HTR-8/SVneo (cell line): ENCODE measurements at regions not wholly inside any gene's neighbourhood (a gene's known extent, or its start where the extent isn't known, plus 50 kb on each side); places are given as distances from the start of the nearest gene placed in this dataset.
"Not testable (repeated sequence)": the region's sequence is repeated elsewhere in the genome, so short reads cannot be mapped to it uniquely, and the experiment has no call there.

ENCODE experiments used
- DNase-seq: peaks from one replicate; pipeline ENCODE4 v3.0.0; 2011; ENCODE audit warnings: low spot score, mixed read lengths; ENCODE audit not compliant: insufficient read length
- FAIRE-seq: peaks from 2 replicates; lab custom pipeline; 2011; peaks lifted over from hg19 to GRCh38; lab: Jason Lieb, UNC

- no peak for FAIRE-seq
- DNase-seq: no peak
Measured at GRCh38 chr15:68482246-68482645, 50.3 kb upstream of the ITGA11 start.

- DNase-seq: no peak
- peak; percentile 54 for FAIRE-seq
Measured at GRCh38 chr15:68483165-68483564, 51.2 kb upstream of the ITGA11 start.

DNA sequence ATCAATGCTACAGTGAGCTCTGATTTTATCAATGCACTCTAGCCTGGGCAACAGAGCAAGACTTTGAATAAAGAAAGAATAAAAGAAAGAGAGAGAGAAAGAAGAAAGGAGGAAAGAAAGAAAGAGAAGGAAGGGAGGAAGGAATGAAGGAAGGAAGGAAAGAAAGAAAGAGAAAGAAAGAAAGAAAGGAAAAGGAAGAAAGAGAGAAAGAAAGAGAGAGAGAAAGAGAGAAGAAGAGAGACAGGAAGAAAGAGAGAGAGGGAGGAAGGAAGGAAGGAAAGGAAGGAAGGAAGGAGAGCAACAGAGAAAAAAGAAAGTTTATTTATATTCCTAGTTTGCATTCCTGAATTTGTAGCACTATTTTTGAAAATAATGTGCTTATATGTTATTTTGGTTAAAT, 52.3 kb upstream of the ITGA11 start:
- DNase-seq (no peak), FAIRE-seq (no peak)

DNA sequence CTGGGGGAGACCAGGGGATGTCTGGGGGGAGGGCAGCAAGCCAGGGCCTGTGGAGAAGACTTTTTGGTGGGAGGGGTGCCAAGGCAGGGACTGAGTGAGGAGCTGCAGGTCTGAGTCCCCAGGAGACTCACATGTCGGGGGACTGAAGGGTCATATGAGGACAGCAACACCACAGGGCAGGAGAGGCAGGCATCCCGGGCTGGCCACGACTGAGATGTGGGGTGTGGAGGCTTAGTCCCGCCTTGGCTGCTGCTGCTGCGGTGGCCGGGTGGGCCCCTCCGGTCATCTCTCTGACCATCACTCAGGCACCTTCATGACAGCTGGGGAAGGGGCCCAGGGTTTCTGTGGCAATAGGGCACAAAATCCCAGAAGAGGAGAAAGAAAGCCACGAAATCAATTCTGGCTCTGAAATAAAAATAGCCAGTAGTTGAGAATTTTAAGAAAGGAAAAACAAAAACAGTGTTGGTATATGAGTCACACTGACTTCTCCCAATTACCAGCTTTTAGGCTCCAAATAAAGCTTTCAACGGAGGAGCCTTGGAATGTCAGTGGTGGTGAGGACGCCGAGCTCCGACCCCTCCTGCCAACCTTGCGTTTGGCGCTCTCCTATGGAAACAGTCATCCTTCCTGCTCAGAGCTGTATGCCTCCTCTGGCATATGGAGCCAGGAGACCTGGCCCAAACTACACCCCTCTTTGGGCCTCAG, 52.9 kb upstream of the ITGA11 start:
- peak; percentile 85 for FAIRE-seq

DNA sequence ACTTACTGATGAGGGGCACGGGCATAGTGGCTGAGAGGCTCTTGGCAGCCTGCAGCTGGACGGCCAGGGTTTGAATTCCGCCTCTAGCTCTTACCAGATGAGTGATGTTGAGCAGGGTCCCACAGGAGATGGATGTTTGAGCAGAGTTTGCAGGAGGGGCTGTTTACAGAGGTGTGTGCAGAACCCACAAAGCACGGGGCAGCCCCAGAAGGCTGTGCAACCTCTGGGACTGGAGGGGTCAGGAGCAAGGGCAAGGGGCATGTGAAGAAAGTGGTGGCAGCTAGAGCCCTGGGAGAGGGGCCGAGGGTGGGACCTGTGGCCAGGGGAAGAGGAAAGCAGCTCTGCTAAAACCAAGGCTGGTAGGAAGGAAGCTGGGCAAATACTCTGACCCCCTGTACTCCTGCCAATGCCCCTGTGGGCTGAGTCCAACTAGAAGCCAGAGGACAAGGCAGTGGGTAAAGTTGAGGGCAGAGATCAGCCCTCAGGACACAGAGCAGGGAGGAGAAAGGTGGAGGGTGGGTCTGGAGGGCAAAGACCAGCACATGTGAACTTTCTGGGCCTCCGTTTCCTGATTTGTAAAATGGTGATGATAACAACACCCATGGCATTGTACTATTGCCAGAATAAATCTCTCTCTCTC, 53.9 kb upstream of the ITGA11 start:
- DNase-seq (no peak), FAIRE-seq (peak; percentile 54)

More for the DNA sequence above, 52.9 kb upstream of the ITGA11 start:
- peak; percentile 69 for DNase-seq

DNA sequence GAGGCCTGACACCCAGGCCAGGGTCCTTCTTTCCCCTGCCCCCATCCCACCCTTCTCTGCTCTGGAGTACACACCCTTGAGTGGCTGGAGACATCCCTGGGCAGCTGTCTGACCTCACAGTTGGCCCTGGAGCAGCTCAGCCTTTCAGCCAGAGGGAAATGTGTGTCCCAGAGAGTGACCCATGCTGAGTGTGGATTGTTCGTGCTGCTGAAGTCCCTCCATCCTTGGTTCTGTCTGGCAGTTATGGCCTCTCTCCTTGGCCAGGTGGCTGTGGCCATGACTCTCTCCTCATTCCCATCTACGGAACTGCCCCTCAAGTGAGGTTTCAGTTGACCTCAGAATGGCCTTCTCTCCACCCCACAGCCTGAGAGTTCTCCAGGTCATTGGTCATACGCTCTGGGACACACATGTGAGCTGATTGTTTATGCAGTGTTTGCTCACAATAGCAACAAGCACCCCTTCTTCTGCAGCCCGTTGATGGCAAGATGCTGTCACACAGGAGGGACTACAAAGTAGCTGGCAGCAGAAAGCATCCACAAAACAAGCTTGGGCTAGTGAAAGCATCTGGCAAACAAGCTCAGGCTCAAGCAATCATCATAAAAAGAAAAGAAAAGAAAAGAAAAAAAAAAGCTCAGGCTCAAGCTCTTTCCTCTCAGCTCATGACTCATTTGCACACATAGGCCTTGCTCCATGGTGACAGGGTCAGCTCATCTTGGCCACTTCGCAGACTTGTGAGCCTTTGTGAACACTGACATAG, 55.3 kb upstream of the ITGA11 start:
- DNase-seq: no peak
- FAIRE-seq: no peak

- DNase-seq (no peak), FAIRE-seq (no peak)
Measured at GRCh38 chr15:68488290-68488689, 56.3 kb upstream of the ITGA11 start.

DNA sequence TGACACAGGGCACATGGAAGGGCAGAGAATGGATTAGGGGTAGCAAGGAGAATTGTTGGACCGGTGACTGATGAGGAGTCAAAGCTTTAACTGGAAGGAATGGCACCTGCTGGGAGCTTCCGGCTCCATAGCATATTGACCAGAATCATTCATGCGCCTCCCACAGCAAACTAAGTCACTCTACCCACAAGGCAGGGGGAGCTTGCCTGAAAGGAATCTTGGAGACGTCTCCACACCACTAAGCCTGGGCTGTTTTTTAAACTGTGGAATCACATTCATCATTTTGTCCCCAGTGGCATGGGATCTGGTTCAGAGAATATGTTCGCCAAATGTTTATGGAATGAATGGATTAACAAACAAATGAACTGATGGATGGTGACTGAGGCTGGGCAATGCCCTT, 57.0 kb upstream of the ITGA11 start:
- FAIRE-seq (peak; percentile 40), DNase-seq (no peak)

DNA sequence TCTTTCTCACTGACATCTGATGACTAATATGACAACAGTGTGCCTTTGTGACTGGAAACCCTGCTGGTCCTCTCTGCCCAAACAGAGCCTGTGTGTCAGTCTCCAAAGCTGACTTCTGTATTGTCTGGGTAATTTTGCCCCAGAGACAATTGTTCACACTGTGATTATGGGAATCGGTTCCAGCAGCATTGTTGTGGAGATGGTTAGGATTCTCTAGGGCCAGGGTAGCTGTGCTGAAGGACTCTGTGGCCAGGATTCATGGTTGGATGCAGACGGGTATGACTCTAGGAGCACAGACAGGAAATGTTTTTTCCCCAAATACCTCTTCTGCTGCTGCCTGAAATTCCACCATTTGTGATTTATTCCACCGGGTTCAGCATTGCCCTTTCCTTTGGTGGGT, 57.5 kb upstream of the ITGA11 start:
- FAIRE-seq: no peak
- DNase-seq: no peak

GRCh38 chr15:68491415-68492106, 59.6 kb upstream of the ITGA11 start:
- peak; percentile 66 for FAIRE-seq
- no peak for DNase-seq

GRCh38 chr15:68492855-68493254, 60.9 kb upstream of the ITGA11 start:
- no peak for DNase-seq
- FAIRE-seq: no peak

- no peak for FAIRE-seq
Measured at GRCh38 chr15:68493629-68494028, 61.7 kb upstream of the ITGA11 start.

GRCh38 chr15:68494573-68495110, 62.7 kb upstream of the ITGA11 start:
- FAIRE-seq: no peak
- DNase-seq: no peak

More at GRCh38 chr15:68493629-68494028, 61.7 kb upstream of the ITGA11 start:
- DNase-seq: no peak

DNA sequence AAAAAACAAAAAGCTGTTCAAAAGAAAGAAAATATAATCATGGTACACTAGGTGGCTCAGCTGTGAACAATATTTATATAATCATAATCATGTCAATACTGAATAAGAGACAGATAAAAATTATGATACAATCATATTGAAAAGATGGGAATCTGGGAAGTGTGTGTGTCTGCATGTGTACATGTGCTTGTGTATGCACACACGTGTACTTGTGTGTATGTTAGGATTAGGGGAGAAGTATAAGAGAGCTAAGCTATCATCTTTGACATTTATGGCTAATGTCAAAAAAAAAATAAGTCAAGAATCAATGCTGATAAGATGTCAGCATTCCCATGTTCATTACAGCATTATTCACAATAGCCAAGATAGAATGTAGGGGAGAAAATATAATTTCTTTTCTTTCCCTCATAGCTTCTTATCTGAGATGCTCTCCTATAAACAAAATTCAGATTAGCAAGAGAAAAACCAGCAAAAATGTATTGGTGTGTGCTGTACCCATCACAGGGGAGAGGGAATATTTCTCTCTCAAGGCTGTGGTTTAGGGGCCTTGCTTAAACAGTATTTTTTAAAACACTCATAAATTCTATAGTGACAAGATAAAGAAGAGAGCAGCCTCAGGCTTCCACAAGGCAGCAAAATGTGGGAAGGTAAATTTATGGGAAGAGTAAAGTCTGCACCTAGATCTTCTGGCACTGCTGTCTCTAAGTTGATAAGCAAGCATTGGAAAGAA, 63.4 kb upstream of the ITGA11 start:
- DNase-seq: no peak
- FAIRE-seq: no peak

- FAIRE-seq (no peak), DNase-seq (no peak)
Measured at GRCh38 chr15:68495981-68496705, 64.2 kb upstream of the ITGA11 start.

GRCh38 chr15:68496751-68497150, 64.8 kb upstream of the ITGA11 start:
- FAIRE-seq, DNase-seq: not testable (repeated sequence)

GRCh38 chr15:68497206-68497910, 65.4 kb upstream of the ITGA11 start:
- DNase-seq: no peak
- FAIRE-seq: peak; percentile 64

DNA sequence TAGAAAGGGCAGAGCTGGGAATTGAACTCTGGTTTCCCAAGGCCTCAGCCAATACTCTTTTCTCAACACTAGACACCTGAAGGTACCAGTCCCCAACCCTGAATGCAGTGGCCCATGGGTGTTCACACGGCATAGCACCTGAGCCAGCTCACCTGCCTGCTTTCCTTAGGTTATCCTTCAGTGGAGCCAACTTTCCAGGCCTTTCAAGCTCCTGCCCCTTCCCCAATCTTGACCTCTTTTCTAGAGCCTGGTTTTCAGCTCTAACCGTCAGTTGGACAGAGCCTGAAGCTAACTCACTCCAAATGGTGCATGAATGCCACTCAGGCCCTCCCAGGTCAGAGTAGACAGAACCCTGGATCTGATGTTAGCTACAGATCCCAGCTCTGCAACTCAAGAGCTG, 66.1 kb upstream of the ITGA11 start:
- peak; percentile 13 for FAIRE-seq

More for the DNA sequence above, 66.1 kb upstream of the ITGA11 start:
- DNase-seq: no peak
